ENCODE measurements at regions not wholly inside any gene's neighbourhood (a gene's known extent, or its start where the extent isn't known, plus 50 kb on each side); places are given as distances from the start of the nearest gene placed in this dataset.

DNA sequence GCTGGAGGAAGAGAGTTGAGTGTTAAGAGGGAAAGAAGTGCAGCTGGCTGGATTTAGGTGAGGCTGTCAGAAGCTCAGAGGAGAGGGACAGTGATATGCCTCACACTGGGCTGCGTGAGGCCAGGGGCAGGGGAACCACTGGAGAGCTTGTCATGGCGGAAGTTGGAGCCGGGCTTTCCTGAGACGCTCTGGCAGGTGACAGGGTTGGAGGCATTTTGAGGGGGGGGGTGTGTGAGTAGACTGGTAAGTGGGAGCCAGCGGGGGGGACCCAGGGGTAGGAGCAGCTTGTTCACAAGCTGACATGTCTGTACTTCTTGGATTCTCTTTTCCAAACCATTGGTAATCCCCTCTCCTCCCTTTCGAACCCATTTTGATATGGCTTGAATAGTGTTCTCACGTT is 331.5 kb upstream of the RGMA start:
- Mint-ChIP-seq H3K36me3 (ENCODE audit: low read depth, unreplicated experiment) (no peaks in the 10 kb centered on the region), H3K4me3 (ENCODE audit: unreplicated experiment) (no peak overlapping the region), H3K27me3 (ENCODE audit: low read depth, unreplicated experiment) (peaks cover 24% of the 10 kb centered on the region), H3K9me3 (ENCODE audit: unreplicated experiment) (peaks cover 5% of the 10 kb centered on the region), H3K4me1 (ENCODE audit: low read depth, unreplicated experiment) (no peaks in the 10 kb centered on the region), H3K27ac (ENCODE audit: unreplicated experiment) (no peak overlapping the region)
- Histone ChIP-seq H3K9ac (ENCODE audit: low read length) (no peak overlapping the region), H3K4me1 (ENCODE audit: insufficient read depth, low read length) (no peaks in the 10 kb centered on the region), H3K27me3 (ENCODE audit: insufficient read depth, low read length) (no peaks in the 10 kb centered on the region), H4K20me1 (ENCODE audit: insufficient read depth, low read length) (no peaks in the 10 kb centered on the region), H3K36me3 (ENCODE audit: insufficient read depth, low read length) (no peaks in the 10 kb centered on the region), H3K4me3 (ENCODE audit: insufficient read depth, low read depth, low read length) (no peak overlapping the region), H3K27ac (ENCODE audit: low read depth, low read length) (no peak overlapping the region), H3K79me2 (ENCODE audit: insufficient read depth, low read length) (no peaks in the 10 kb centered on the region), H3K9me3 (ENCODE audit: insufficient read depth, low read depth, low read length) (no peaks in the 10 kb centered on the region), H2AFZ (ENCODE audit: low read depth, low read length) (no peak overlapping the region), H3K4me2 (ENCODE audit: low read length) (no peak overlapping the region)
- DNase-seq (ENCODE audit: low read depth), result no peak
- TF ChIP-seq EZH2 (IDR thresholded peaks at IDR 0.05; ENCODE audit: insufficient read depth, low read length), result no peak
- TF ChIP-seq, protein P1, sequence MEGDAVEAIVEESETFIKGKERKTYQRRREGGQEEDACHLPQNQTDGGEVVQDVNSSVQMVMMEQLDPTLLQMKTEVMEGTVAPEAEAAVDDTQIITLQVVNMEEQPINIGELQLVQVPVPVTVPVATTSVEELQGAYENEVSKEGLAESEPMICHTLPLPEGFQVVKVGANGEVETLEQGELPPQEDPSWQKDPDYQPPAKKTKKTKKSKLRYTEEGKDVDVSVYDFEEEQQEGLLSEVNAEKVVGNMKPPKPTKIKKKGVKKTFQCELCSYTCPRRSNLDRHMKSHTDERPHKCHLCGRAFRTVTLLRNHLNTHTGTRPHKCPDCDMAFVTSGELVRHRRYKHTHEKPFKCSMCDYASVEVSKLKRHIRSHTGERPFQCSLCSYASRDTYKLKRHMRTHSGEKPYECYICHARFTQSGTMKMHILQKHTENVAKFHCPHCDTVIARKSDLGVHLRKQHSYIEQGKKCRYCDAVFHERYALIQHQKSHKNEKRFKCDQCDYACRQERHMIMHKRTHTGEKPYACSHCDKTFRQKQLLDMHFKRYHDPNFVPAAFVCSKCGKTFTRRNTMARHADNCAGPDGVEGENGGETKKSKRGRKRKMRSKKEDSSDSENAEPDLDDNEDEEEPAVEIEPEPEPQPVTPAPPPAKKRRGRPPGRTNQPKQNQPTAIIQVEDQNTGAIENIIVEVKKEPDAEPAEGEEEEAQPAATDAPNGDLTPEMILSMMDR (IDR thresholded peaks at IDR 0.05; ENCODE audit: insufficient read depth, low read depth, low read length), result no peak
- no peak for FAIRE-seq

DNA sequence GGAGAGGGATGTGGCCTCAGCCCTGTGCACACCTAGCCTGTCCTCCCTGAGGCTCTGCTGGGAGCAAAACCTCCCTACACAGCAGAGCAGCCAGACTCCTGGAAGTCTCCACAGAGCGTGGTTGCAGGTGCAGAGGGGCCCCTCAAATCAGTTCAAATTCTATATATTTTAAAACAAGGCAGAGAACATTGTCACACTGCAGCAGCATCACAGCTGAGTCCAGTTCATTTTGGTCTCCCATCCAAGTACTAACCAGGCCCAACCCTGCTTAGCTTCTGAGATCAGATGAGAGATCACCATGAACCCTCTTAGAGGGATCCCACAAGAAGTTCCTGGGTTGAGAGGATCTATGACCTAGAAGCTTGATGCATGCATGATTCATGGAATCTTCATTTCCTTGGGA is 331.0 kb upstream of the RGMA start:
- H3K36me3 Mint-ChIP-seq (ENCODE audit: low read depth, unreplicated experiment), result no peaks in the 10 kb centered on the region
- peaks cover 4% of the 10 kb centered on the region for H3K9me3 Mint-ChIP-seq (ENCODE audit: unreplicated experiment)
- Histone ChIP-seq H3K27me3 (ENCODE audit: insufficient read depth, low read length) (no peaks in the 10 kb centered on the region), H3K36me3 (ENCODE audit: insufficient read depth, low read length) (no peaks in the 10 kb centered on the region), H3K4me3 (ENCODE audit: insufficient read depth, low read depth, low read length) (no peak overlapping the region), H3K27ac (ENCODE audit: low read depth, low read length) (no peak overlapping the region), H3K79me2 (ENCODE audit: insufficient read depth, low read length) (no peaks in the 10 kb centered on the region), H3K9ac (ENCODE audit: low read length) (no peak overlapping the region), H3K9me3 (ENCODE audit: insufficient read depth, low read depth, low read length) (no peaks in the 10 kb centered on the region), H2AFZ (ENCODE audit: low read depth, low read length) (no peak overlapping the region), H3K4me1 (ENCODE audit: insufficient read depth, low read length) (no peaks in the 10 kb centered on the region), H4K20me1 (ENCODE audit: insufficient read depth, low read length) (no peaks in the 10 kb centered on the region), H3K4me2 (ENCODE audit: low read length) (no peak overlapping the region)
- no peaks in the 10 kb centered on the region for H3K4me1 Mint-ChIP-seq (ENCODE audit: low read depth, unreplicated experiment)
- TF ChIP-seq, protein P1 (IDR thresholded peaks at IDR 0.05; ENCODE audit: insufficient read depth, low read depth, low read length), result no peak
- TF ChIP-seq EZH2 (IDR thresholded peaks at IDR 0.05; ENCODE audit: insufficient read depth, low read length), result no peak
- H3K27me3 Mint-ChIP-seq (ENCODE audit: low read depth, unreplicated experiment), result peaks cover 28% of the 10 kb centered on the region
- no peak overlapping the region for H3K4me3 Mint-ChIP-seq (ENCODE audit: unreplicated experiment)
- DNase-seq (ENCODE audit: low read depth) (no peak), FAIRE-seq (no peak)
- no peak overlapping the region for H3K27ac Mint-ChIP-seq (ENCODE audit: unreplicated experiment)

DNA sequence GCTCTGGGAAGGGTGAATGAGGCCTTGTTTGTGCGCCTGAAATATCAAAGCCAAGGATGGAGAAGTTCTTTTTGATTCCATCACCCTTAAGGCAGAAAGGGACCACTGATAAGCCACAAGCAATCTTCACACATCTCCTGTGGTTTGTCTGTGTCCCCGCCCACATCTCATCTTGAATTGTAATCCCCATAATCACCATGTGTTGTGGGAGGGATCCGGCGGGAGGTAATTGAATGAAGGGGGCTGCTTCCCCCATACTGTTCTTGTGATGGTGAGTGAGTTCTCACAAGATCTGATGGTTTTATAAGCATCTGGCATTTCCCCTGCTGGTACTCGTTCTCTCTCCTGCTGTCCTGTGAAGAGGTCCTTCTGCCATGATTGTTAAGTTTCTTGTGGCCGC is 329.6 kb upstream of the RGMA start:
- Mint-ChIP-seq H3K4me1 (ENCODE audit: low read depth, unreplicated experiment) (no peaks in the 10 kb centered on the region), H3K4me3 (ENCODE audit: unreplicated experiment) (no peak overlapping the region), H3K27ac (ENCODE audit: unreplicated experiment) (no peak overlapping the region), H3K27me3 (ENCODE audit: low read depth, unreplicated experiment) (peaks cover 39% of the 10 kb centered on the region), H3K36me3 (ENCODE audit: low read depth, unreplicated experiment) (no peaks in the 10 kb centered on the region), H3K9me3 (ENCODE audit: unreplicated experiment) (peaks cover 2% of the 10 kb centered on the region)
- no peak overlapping the region for H3K27ac ChIP-seq (ENCODE audit: low read depth, low read length)
- H3K9me3 ChIP-seq (ENCODE audit: insufficient read depth, low read depth, low read length), result no peaks in the 10 kb centered on the region
- no peak for DNase-seq (ENCODE audit: low read depth)
- H3K4me1 ChIP-seq (ENCODE audit: insufficient read depth, low read length), result no peaks in the 10 kb centered on the region
- H3K4me2 ChIP-seq (ENCODE audit: low read length), result no peak overlapping the region
- TF ChIP-seq, protein P1 (IDR thresholded peaks at IDR 0.05; ENCODE audit: insufficient read depth, low read depth, low read length), result no peak
- TF ChIP-seq EZH2 (IDR thresholded peaks at IDR 0.05; ENCODE audit: insufficient read depth, low read length), result no peak
- H2AFZ ChIP-seq (ENCODE audit: low read depth, low read length), result no peak overlapping the region
- no peaks in the 10 kb centered on the region for H3K79me2 ChIP-seq (ENCODE audit: insufficient read depth, low read length)
- H3K36me3 ChIP-seq (ENCODE audit: insufficient read depth, low read length), result no peaks in the 10 kb centered on the region
- H3K27me3 ChIP-seq (ENCODE audit: insufficient read depth, low read length), result no peaks in the 10 kb centered on the region
- no peak for FAIRE-seq
- no peaks in the 10 kb centered on the region for H4K20me1 ChIP-seq (ENCODE audit: insufficient read depth, low read length)
- H3K9ac ChIP-seq (ENCODE audit: low read length), result no peak overlapping the region
- no peak overlapping the region for H3K4me3 ChIP-seq (ENCODE audit: insufficient read depth, low read depth, low read length)
